BLaER1 treated with 17β-estradiol and CSF1 and Interleukin-3, amounts not matched to agents 10 nM and 100 nM (cell line): ENCODE measurements at regions not wholly inside any gene's neighbourhood (a gene's known extent, or its start where the extent isn't known, plus 50 kb on each side); places are given as distances from the start of the nearest gene placed in this dataset.

Experiments
- H3K27ac ChIP-seq, 11 experiments: shearing (Covaris generic); formaldehyde crosslinking; 2 replicates each; pipeline ENCODE4 v1.8.1; 2022
- H3K27me3 ChIP-seq, 11 experiments: shearing (Covaris generic); formaldehyde crosslinking; 2 replicates each; pipeline ENCODE4 v1.8.1; 2022
- H3K36me3 ChIP-seq, 11 experiments: shearing (Covaris generic); formaldehyde crosslinking; 2 replicates each; pipeline ENCODE4 v1.8.1; 2022
- H3K4me1 ChIP-seq, 10 experiments: shearing (Covaris generic); formaldehyde crosslinking; 2 replicates each; pipeline ENCODE4 v1.8.1; 2022
- H3K4me2 ChIP-seq, 11 experiments: shearing (Covaris generic); formaldehyde crosslinking; 2 replicates each; pipeline ENCODE4 v1.8.1; 2022
- H3K4me3 ChIP-seq, 10 experiments: shearing (Covaris generic); formaldehyde crosslinking; 2 replicates each; pipeline ENCODE4 v1.8.1; 2022
- H3K9ac ChIP-seq, 11 experiments: shearing (Covaris generic); formaldehyde crosslinking; 2 replicates each; pipeline ENCODE4 v1.8.1; 2022
- H3K9me3 ChIP-seq, 11 experiments: shearing (Covaris generic); formaldehyde crosslinking; replicated peaks in 1 of 11; 2 replicates each; pipeline ENCODE4 v1.8.1; 2022
- H4K20me1 ChIP-seq, 11 experiments: shearing (Covaris generic); formaldehyde crosslinking; 2 replicates each; pipeline ENCODE4 v1.8.1; 2022
- Cebpa-rat ChIP-seq, 11 experiments: shearing (Covaris generic); IDR thresholded peaks; 2 replicates each; pipeline ENCODE4 v1.8.1; 2022

DNA sequence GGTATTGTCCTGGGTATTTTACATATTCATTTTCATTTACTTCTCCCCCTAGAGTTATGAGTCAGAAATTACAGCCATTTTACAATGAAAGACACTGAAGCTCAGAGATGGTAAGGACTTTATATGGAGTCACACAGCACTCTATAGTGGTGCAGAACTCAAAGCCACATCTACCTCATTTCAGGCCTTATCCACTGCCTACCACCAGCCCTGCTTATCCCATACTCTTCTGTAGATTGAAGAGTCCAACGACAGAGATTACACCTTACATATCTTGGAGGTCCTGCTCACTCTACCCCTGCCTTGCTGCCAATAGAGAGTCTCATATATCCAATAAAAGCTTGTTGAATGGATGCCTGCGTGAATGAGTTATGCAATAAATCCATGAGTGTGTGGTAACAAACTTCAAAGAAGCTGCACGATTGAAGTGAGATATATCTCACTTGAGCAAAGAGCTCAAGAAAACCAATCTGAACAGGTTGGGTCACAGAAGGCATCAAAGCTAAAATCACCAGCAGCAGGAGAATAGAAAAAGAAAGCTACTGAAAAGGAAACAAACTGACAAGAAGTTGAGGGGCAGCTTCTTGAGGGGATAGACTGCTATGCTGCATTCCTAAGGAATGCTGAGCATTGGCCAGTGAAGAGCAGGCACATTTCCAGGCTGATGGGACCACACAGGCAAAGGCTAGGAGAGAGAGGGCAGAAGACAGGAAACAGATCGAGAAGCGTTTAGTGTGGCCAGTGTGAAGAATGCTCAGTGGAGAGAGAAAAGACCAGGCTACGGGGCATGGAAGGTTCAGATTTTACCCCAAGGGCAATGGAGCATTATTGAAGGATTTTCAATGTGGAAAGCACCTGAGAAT, 585.6 kb downstream of the DHX35 start:
- Histone ChIP-seq H3K4me2 (peak overlapping the region in 3 of 11 experiments; percentile 30 to 68 (median 45); a peak in 5 of 22 replicates), H3K9me3 (no peaks in the 10 kb centered on the region), H3K9ac (no peak overlapping the region), H3K4me1 (peaks cover 0 to 60% (median 0%) of the 10 kb centered on the region in 10 experiments; a peak in 6 of 20 replicates), H4K20me1 (no peaks in the 10 kb centered on the region), H3K27me3 (no peaks in the 10 kb centered on the region), H3K27ac (peak overlapping the region in 2 of 11 experiments; percentile 39 to 42; a peak in 2 of 22 replicates), H3K4me3 (no peak overlapping the region), H3K36me3 (no peaks in the 10 kb centered on the region)
- 0 out of 22 replicates have a peak, but pooled peaks of 1 of the 11 experiments have one; percentile 23 for TF ChIP-seq Cebpa-rat (IDR thresholded peaks at IDR 0.05)

DNA sequence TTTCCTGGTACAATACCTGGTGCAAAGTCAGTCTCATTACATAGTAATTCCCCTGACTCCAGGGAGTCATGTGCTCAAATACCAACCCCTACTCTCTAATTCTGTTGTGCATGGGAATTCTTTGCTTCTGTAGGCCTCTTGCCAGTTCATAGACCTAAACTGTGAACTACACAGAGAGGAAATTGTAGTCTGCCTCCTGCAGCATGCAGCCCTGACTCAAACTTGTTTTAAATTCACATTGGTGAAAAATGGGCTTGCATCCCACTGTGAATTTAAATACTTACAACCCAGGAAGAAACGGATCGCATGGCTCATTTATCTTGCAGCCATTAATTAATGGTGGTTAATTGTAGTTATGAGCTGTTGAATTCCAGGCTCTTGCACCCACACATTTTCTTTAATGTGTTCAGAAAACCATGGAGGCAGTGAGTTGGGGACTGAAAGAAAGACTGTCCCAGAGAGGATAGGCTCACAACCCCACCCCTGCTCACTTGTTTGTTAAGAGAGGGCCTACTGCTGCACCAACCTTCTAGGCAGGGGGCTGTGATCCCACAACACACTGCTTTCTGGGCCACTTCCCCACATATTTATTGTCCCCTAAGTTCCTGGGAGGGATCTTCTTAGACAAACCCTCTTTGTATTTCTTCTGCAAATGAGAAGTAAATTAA, 579.1 kb downstream of the DHX35 start:
- no peak overlapping the region for H3K27ac ChIP-seq
- no peak overlapping the region for H3K4me3 ChIP-seq
- no peaks in the 10 kb centered on the region for H3K9me3 ChIP-seq
- no peaks in the 10 kb centered on the region for H3K36me3 ChIP-seq
- no peak overlapping the region for H3K9ac ChIP-seq
- H3K4me2 ChIP-seq, result no peak overlapping the region
- no peak for TF ChIP-seq Cebpa-rat (IDR thresholded peaks at IDR 0.05)
- no peaks in the 10 kb centered on the region for H4K20me1 ChIP-seq
- no peaks in the 10 kb centered on the region for H3K27me3 ChIP-seq
- peaks cover 0 to 37% (median 0%) of the 10 kb centered on the region in 10 experiments; a peak in 6 of 20 replicates for H3K4me1 ChIP-seq

DNA sequence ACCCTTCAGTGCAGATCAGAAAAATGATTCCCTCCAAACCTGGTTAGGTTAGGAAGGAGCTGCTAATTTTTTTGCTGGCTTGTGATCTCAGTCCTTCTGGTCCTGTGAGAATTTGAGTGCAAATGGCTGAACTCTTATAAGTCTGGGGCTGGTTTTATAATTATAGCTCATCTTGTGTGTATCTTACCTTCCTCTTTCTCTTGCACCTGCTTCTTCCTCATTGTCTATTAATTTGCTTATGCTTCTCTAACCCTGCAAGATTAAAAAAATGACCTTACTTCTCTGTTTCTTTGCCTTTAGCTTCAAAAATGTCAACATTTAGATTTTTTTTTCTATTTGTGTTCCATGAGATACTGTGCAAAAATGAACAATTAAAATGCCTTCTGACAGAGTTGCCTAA, 576.2 kb downstream of the DHX35 start:
- TF ChIP-seq Cebpa-rat (IDR thresholded peaks at IDR 0.05), result no peak
- H3K9ac ChIP-seq, result no peak overlapping the region
- no peaks in the 10 kb centered on the region for H4K20me1 ChIP-seq
- no peaks in the 10 kb centered on the region for H3K27me3 ChIP-seq
- peaks cover 0 to 7% (median 0%) of the 10 kb centered on the region in 10 experiments; a peak in 5 of 20 replicates for H3K4me1 ChIP-seq
- H3K9me3 ChIP-seq, result no peaks in the 10 kb centered on the region
- H3K4me2 ChIP-seq, result 0 out of 22 replicates have a peak overlapping the region, but pooled peaks of 1 of the 11 experiments have one; percentile 8
- no peaks in the 10 kb centered on the region for H3K36me3 ChIP-seq
- no peak overlapping the region for H3K27ac ChIP-seq
- H3K4me3 ChIP-seq, result no peak overlapping the region

DNA sequence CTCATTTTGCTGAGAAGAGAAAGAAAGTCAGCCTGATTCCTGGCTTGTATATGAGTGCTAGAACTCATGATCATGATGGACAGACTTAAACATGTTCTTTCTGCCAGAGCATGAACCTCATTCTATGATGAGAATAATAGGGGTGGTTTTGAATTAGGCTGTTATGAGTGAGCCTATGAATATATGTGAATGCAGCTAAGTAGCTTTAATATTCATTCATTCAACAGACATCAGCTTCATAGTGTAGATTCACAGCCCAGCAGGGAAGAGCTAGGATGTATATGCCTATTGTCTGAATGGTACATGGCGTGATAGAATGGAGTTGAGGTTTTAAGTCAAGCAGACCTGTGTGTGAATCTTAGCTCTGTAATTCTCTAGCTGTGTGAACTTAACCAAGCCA, 573.2 kb downstream of the DHX35 start:
- H3K4me2 ChIP-seq, result no peak overlapping the region
- peaks cover 0 to 7% (median 0%) of the 10 kb centered on the region in 10 experiments; a peak in 3 of 20 replicates for H3K4me1 ChIP-seq
- no peaks in the 10 kb centered on the region for H3K27me3 ChIP-seq
- H3K4me3 ChIP-seq, result no peak overlapping the region
- no peaks in the 10 kb centered on the region for H3K36me3 ChIP-seq
- no peaks in the 10 kb centered on the region for H4K20me1 ChIP-seq
- H3K9ac ChIP-seq, result no peak overlapping the region
- no peak overlapping the region for H3K27ac ChIP-seq
- TF ChIP-seq Cebpa-rat (IDR thresholded peaks at IDR 0.05), result no peak
- no peaks in the 10 kb centered on the region for H3K9me3 ChIP-seq

DNA sequence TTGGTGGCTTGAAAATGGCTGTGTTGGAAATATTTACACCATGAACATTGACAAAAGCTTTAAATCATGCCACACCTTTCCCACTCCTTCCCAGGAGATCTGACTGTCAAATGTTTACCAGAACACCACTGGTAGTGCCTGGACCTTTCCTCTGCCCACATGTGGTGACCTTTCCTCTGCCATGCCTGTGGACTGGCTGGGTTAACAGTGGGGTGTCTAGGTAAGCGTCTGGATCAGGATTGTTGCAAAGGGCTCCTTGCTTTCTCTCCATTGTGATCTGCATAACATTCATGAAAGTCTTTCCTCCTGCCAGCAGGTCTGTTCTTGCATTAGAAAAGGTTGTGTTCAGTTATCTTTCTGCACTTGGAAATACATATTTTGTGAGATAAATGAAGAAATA, 572.7 kb downstream of the DHX35 start:
- TF ChIP-seq Cebpa-rat (IDR thresholded peaks at IDR 0.05), result no peak

DNA sequence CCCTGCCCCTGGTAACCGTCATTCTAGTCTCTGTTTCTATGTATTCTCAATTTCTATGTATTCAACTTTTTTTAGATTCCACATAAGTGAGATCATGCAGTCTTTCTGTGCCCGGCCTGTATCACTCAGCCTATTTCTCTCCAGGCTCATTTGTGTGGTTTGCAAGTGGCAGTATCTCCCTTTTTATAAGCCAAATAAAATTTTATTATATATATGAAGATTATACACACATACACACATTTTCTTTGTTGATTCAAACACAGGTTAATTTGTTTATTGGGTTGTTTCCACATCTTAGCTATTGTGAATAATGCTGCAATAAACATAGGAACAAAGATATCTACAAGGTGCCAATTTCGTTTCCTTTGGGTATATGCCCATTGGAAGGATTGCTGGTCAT, 571.7 kb downstream of the DHX35 start:
- Histone ChIP-seq H3K9ac (no peak overlapping the region), H3K27ac (no peak overlapping the region), H3K4me2 (no peak overlapping the region), H3K4me1 (peaks cover 0 to 17% (median 0%) of the 10 kb centered on the region in 10 experiments; a peak in 3 of 20 replicates), H3K4me3 (no peak overlapping the region), H3K9me3 (no peaks in the 10 kb centered on the region), H3K36me3 (no peaks in the 10 kb centered on the region), H3K27me3 (no peaks in the 10 kb centered on the region), H4K20me1 (no peaks in the 10 kb centered on the region)
- no peak for TF ChIP-seq Cebpa-rat (IDR thresholded peaks at IDR 0.05)

More for the DNA sequence above, 572.7 kb downstream of the DHX35 start:
- Histone ChIP-seq H3K9ac (no peak overlapping the region), H3K4me1 (peaks cover 0 to 10% (median 0%) of the 10 kb centered on the region in 10 experiments; a peak in 3 of 20 replicates), H3K4me2 (no peak overlapping the region), H3K27ac (no peak overlapping the region), H3K9me3 (no peaks in the 10 kb centered on the region), H4K20me1 (no peaks in the 10 kb centered on the region), H3K36me3 (no peaks in the 10 kb centered on the region), H3K27me3 (no peaks in the 10 kb centered on the region), H3K4me3 (no peak overlapping the region)

DNA sequence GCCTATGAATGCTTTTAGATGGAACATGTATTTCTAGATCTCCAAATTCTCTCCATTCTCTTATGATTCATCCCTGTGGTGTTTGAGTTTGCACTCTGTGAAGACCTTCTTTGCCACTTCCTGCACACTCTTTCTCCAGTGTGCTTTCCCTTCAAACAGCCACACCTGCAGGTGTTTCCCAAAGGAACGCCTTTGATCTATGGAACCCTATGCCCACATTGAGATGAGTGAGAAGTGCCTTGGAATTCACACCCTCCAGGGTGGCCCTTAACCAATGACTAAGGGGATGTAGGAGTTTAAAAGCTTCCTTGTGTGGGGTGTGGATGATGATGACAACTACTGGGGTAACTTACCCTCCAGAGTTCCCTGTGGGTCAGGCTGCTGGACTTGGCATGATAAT, 570.1 kb downstream of the DHX35 start:
- TF ChIP-seq Cebpa-rat (IDR thresholded peaks at IDR 0.05), result no peak
- H3K27me3 ChIP-seq, result no peaks in the 10 kb centered on the region
- no peak overlapping the region for H3K27ac ChIP-seq
- no peaks in the 10 kb centered on the region for H3K36me3 ChIP-seq
- no peak overlapping the region for H3K4me2 ChIP-seq
- H3K9ac ChIP-seq, result no peak overlapping the region
- H3K4me1 ChIP-seq, result peaks cover 0 to 25% (median 0%) of the 10 kb centered on the region in 10 experiments; a peak in 3 of 20 replicates
- no peaks in the 10 kb centered on the region for H4K20me1 ChIP-seq
- no peak overlapping the region for H3K4me3 ChIP-seq
- H3K9me3 ChIP-seq, result no peaks in the 10 kb centered on the region

DNA sequence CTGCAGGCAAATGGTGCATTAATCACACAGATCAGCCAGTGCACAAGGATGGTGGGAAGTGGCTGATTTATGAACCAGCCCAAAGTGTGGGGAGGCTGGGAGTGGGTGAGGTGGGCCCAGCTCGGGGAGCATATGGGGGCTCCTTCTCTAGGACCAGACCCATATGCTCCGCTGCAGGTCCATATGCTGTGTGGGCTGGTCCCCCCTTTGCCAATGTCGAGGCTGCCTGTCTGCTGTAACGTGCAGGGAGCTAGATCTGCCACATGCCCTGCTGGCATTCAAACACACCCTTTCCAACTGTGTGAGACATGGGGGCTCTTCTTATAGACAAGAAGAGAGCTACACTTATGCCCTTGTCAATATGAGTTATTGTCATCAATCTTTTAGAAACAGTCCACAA, 566.3 kb downstream of the DHX35 start:
- no peak overlapping the region for H3K4me3 ChIP-seq
- no peaks in the 10 kb centered on the region for H3K9me3 ChIP-seq
- no peaks in the 10 kb centered on the region for H3K27me3 ChIP-seq
- no peaks in the 10 kb centered on the region for H3K36me3 ChIP-seq
- H3K4me2 ChIP-seq, result no peak overlapping the region
- no peak for TF ChIP-seq Cebpa-rat (IDR thresholded peaks at IDR 0.05)
- H3K9ac ChIP-seq, result no peak overlapping the region
- H3K4me1 ChIP-seq, result peaks cover 0 to 50% (median 0%) of the 10 kb centered on the region in 10 experiments; a peak in 5 of 20 replicates
- H3K27ac ChIP-seq, result no peak overlapping the region
- H4K20me1 ChIP-seq, result no peaks in the 10 kb centered on the region

DNA sequence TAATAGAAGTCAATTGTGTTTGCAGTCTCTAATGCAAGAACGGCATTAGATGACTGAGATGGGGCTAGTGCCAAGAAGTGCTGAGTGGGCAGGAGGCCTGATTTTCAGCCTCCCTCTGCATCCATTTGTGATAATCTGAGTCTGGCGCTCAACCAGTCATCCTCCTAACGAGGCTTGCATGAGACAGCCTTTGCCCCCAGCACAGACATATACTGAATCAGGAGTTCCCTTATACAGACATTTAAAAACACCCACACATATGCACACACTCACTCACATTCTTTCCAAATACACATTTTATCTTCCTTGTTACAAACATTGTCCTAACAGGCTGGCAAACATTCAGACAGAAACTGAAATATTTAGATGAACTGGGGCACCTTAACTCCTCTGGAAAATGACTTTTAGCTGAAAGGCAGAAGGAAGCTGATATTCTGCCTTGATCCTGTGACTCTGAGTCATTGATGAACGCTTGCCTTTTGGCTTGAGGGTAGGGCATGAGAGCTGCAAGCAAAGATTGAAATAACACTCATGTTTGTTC, 562.3 kb downstream of the DHX35 start:
- H3K27ac ChIP-seq, result peak overlapping the region in 3 of 11 experiments; percentile 41 to 43 (median 41); a peak in 5 of 22 replicates
- no peak overlapping the region for H3K4me3 ChIP-seq
- no peaks in the 10 kb centered on the region for H3K36me3 ChIP-seq
- no peak for TF ChIP-seq Cebpa-rat (IDR thresholded peaks at IDR 0.05)
- no peaks in the 10 kb centered on the region for H4K20me1 ChIP-seq
- H3K27me3 ChIP-seq, result no peaks in the 10 kb centered on the region
- H3K4me2 ChIP-seq, result peak overlapping the region in 2 of 11 experiments; percentile 55 to 79; a peak in 4 of 22 replicates
- peaks cover 0 to 48% (median 0%) of the 10 kb centered on the region in 10 experiments; a peak in 5 of 20 replicates for H3K4me1 ChIP-seq
- no peaks in the 10 kb centered on the region for H3K9me3 ChIP-seq
- peak overlapping the region in 2 of 11 experiments; percentile 16 to 53; a peak in 1 of 22 replicates for H3K9ac ChIP-seq
